Omental fat pad (tissue), 3 donors: ENCODE measurements at regions not wholly inside any gene's neighbourhood (a gene's known extent, or its start where the extent isn't known, plus 50 kb on each side); places are given as distances from the start of the nearest gene placed in this dataset.

Experiments
- ATAC-seq: fragments of 150-250 bp; one replicate; pipeline ENCODE4 v1.9.1; 2016; ENCODE audit warnings: mild to moderate bottlenecking, moderate library complexity; ENCODE audit not compliant: low FRiP score
- DNase-seq: peaks from one replicate; pipeline ENCODE4 v3.0.0-alpha.2; 2019; ENCODE audit warnings: low spot score
- TF ChIP-seq, protein P1 (sequence below), 3 donors: fragments of 450-650 bp; IDR thresholded peaks; one replicate each; pipeline ENCODE4 v1.5.1; 2016 to 2017; ENCODE audit warnings: antibody characterized with exemption in 3 of 3, mild to moderate bottlenecking in 3 of 3, moderate library complexity in 2 of 3

DNA sequence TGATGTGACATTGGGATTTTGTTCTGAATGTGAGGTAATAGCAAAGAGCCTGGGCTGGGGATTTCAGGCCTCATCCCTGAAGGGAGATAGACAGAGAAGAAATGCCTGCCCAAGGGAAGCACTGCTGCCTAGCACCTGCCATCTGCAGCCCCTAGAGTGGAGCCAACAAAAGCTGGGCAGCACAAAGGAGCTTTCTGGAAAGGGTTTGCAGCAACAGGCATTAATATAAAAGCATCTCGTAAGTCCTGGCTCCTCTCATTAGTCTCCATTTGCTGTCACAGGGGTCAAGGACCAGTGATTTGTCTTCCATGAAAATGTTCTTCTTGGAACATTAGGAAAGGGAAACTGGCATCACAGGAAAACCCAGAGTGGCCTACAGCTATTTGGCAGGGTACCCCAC lies 157.2 kb upstream of the SLC14A2 start:
- DNase-seq (no peak), ATAC-seq (no peak)
- TF ChIP-seq, protein P1, sequence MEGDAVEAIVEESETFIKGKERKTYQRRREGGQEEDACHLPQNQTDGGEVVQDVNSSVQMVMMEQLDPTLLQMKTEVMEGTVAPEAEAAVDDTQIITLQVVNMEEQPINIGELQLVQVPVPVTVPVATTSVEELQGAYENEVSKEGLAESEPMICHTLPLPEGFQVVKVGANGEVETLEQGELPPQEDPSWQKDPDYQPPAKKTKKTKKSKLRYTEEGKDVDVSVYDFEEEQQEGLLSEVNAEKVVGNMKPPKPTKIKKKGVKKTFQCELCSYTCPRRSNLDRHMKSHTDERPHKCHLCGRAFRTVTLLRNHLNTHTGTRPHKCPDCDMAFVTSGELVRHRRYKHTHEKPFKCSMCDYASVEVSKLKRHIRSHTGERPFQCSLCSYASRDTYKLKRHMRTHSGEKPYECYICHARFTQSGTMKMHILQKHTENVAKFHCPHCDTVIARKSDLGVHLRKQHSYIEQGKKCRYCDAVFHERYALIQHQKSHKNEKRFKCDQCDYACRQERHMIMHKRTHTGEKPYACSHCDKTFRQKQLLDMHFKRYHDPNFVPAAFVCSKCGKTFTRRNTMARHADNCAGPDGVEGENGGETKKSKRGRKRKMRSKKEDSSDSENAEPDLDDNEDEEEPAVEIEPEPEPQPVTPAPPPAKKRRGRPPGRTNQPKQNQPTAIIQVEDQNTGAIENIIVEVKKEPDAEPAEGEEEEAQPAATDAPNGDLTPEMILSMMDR (IDR thresholded peaks at IDR 0.05): no peak

DNA sequence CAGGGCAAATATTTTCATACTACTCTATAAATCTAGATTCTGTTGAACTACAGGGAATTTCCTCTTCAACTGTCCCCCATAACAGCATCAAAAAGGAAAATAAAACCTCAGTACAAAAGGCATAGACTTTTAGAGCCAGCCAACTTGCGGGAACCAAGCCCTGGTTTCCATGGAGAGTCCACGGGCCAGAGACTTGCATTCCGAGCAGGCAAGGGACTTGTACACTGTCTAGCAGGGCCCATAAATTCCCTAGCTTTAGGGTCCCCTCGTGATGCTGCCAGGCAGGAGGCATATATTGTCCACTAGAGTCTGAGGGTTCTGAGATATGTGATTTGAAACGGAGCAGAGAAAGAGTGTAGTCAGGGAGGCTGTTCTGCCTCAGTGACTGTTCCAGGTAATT lies 153.1 kb upstream of the SLC14A2 start:
- ATAC-seq (no peak), DNase-seq (no peak)
- TF ChIP-seq, protein P1 (IDR thresholded peaks at IDR 0.05): no peak

DNA sequence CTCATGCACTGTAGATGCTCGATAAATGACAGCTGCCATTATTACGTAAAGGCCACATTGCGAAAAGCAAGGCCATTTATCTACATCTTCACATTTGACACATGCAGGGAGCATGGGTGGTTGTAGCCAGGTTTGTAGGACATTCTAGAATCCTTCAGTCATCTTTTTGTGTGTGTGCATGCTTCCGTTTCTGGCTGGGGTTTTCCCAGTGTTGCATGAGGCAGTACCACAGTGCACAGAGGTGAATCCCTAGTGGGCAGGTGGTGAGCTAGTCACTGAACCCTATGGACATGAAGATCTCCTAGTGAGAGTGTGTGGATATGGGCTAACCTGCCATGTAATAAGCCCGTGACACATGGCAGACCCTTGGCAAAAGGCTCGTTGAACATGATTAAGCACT lies 151.8 kb upstream of the SLC14A2 start:
- DNase-seq (no peak), ATAC-seq (no peak)
- TF ChIP-seq, protein P1 (IDR thresholded peaks at IDR 0.05): no peak

DNA sequence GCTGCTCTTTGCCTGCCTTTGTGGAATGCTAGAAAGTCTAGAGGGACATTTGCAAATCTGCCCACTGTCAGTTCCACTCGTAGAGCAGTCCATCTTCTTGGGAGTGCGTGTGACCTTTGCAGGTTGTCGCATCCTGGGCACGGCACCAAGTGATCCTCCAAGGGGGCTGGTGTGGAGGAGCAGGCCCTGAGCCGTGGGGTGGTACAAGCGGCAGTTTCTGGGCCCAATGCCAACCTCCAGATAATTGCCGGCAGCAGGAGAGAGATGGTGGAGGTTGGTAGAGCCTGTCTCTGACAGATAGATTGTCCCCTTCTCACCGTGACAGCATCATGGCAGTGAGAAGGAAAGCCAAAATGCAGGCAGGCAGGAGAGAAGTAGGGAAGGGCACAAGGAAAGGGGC lies 150.7 kb upstream of the SLC14A2 start:
- DNase-seq: no peak
- ATAC-seq: no peak
- TF ChIP-seq, protein P1 (IDR thresholded peaks at IDR 0.05): no peak

DNA sequence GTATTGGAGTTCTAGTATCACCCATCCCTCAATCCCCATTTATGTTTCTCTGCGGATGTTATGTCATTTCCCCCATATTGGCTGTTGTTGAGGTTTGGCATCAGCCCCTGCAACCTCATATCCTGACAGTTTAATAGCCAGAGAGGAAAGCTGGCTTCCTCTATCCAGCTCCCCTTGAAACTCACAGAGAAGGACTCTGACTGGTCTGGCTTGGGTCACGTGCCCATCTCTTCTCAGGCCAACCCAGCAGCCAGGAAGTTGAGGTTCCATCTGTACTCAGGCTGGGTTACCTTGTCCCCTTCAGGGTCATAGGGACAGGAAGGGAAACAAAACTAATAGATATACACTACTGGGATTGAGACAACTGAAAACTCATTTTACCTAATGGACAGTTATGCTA lies 148.0 kb upstream of the SLC14A2 start:
- ATAC-seq: no peak
- no peak for DNase-seq
- TF ChIP-seq, protein P1 (IDR thresholded peaks at IDR 0.05): no peak

DNA sequence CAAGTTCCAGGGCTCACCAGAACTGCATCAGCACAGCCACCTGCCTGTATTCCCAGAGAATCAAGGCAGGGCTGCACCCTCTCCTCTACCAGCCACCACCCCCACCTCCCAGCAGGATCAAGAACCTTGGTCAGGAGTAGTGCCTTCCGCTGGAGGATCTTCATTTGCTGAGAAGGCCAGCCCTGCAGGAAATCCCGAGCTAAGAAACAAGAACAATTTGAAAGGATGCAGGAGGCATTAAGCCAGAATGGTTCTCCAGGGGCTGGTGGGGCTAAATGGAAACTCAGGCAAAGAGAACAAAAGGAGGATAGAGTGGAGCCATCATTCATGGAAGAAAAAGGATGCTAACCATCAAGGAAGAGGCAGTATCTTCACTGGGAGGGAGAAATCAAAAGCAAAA lies 147.3 kb upstream of the SLC14A2 start:
- ATAC-seq (no peak), DNase-seq (no peak)
- TF ChIP-seq, protein P1 (IDR thresholded peaks at IDR 0.05): no peak

DNA sequence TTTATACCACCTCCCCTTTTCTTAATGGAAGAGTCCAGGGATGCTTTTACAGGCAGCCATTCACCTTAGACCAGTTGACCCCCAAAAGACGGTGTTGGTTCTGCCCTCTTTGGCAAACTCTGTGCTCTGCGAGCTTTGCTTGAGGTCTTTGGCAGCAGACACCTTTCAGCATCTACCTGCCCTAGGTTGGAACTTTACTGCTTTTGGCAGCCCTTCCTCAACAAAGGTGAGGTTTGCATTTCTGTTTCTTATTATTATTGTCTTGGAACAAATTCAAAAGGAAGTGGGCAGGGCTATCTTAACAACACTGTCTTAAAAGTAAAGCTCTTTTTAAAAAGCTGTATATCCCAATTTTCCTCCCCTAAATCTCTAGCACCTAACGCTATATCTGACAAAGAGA lies 136.4 kb upstream of the SLC14A2 start:
- ATAC-seq (no peak), DNase-seq (no peak)
- TF ChIP-seq, protein P1 (IDR thresholded peaks at IDR 0.05): no peak
